ENCODE measurements at regions not wholly inside any gene's neighbourhood (a gene's known extent, or its start where the extent isn't known, plus 50 kb on each side); places are given as distances from the start of the nearest gene placed in this dataset.
A peak's percentile ranks its signal among the peaks of the same experiment; 100 is the strongest.

GRCh38 chr7:65307651-65308299 is 65.9 kb upstream of the ZNF92 start:
- no peak overlapping the region for H2BK15ac ChIP-seq (ENCODE audit: low read length)
- no peak overlapping the region for H3K4me2 ChIP-seq (ENCODE audit: insufficient read depth in 1 of 2, low read depth in 2 of 2, low read length in 2 of 2)
- POLR2A ChIA-PET (ENCODE audit: partially characterized antibody) = interaction anchor here (0.6 to 0.8 kb wide), 2 partner anchors 39 to 92 kb away, joined by 3 read pairs; no protein-coding TSS in a partner anchor
- TF ChIP-seq E2F6 (IDR thresholded peaks at IDR 0.05) = no peak

More at GRCh38 chr7:65307651-65308299, 65.9 kb upstream of the ZNF92 start:
- Histone ChIP-seq H3K4me3 (ENCODE audit: extremely low read depth in 1 of 4, insufficient read depth in 2 of 4, low read depth in 3 of 4, low read length in 4 of 4) (no peak overlapping the region), H3K27me3 (replicated peaks in 1 of 4; ENCODE audit: control insufficient read depth in 3 of 4, extremely low read depth in 1 of 4, insufficient read depth in 3 of 4, low read length in 3 of 4) (no peaks in the 10 kb centered on the region), H3K4ac (replicated peaks; ENCODE audit: insufficient read length, low read depth, low read length) (no peak overlapping the region), H2BK12ac (ENCODE audit: low read depth, low read length) (no peak overlapping the region), H2BK5ac (ENCODE audit: low read depth, low read length) (no peak overlapping the region), H3K79me2 (ENCODE audit: control insufficient read depth in 1 of 2, insufficient read depth in 2 of 2, low read length in 2 of 2) (no peaks in the 10 kb centered on the region), H3K9me3 (ENCODE audit: insufficient read depth in 2 of 2, low read depth in 1 of 2, low read length in 1 of 2) (no peaks in the 10 kb centered on the region), H2BK120ac (replicated peaks; ENCODE audit: low read depth, low read length) (no peak overlapping the region), H3K18ac (ENCODE audit: extremely low read depth, low read length) (no peak overlapping the region), H4K5ac (ENCODE audit: insufficient read length, low read depth, low read length) (no peak overlapping the region), H2BK20ac (ENCODE audit: low read length) (no peak overlapping the region), H3K56ac (replicated peaks; ENCODE audit: insufficient read length, low read depth, low read length) (no peak overlapping the region), H3K36me3 (ENCODE audit: control insufficient read depth in 2 of 4, insufficient read depth in 4 of 4, low read length in 3 of 4) (peaks cover 0 to 10% (median 0%) of the 10 kb centered on the region in 4 experiments; a peak in 4 of 8 replicates), H2AK5ac (ENCODE audit: low read depth, low read length) (no peak overlapping the region), H4K20me1 (replicated peaks in 1 of 2; ENCODE audit: control insufficient read depth in 1 of 2, insufficient read depth in 2 of 2, low read length in 2 of 2) (peaks cover 1 to 2% of the 10 kb centered on the region in 2 experiments), H3K9ac (replicated peaks in 1 of 4; ENCODE audit: extremely low read depth in 1 of 4, low read depth in 3 of 4, low read length in 3 of 4) (no peak overlapping the region), H4K8ac (ENCODE audit: extremely low read depth, insufficient read depth, low read length) (peak overlapping the region; percentile 69; the same call in 1 of the 2 replicates), H3K23me2 (ENCODE audit: low read depth, low read length) (no peaks in the 10 kb centered on the region), H3K27ac (ENCODE audit: low read depth, low read length) (no peak overlapping the region), H2AFZ (ENCODE audit: low read length) (no peak overlapping the region), H3K23ac (ENCODE audit: insufficient read length) (no peak overlapping the region), H3K14ac (ENCODE audit: insufficient read length) (no peak overlapping the region), H4K91ac (replicated peaks; ENCODE audit: insufficient read length, low read length) (no peak overlapping the region), H3K79me1 (ENCODE audit: low read depth, low read length) (no peaks in the 10 kb centered on the region), H3K4me1 (replicated peaks in 1 of 4; ENCODE audit: control insufficient read depth in 3 of 4, insufficient read depth in 4 of 4, low read length in 3 of 4) (no peaks in the 10 kb centered on the region)
- 56% methylated on average over 8 of the region's 8 CpGs; no CpG with 5 or more reads in 1 of the 2 experiments for WGBS, 2 experiments (ENCODE audit: extremely low coverage in 1 of 2, insufficient coverage in 1 of 2, insufficient read length in 1 of 2, insufficient replicate concordance in 2 of 2, low coverage in 1 of 2, low lambda C conversion rate in 2 of 2, missing lambda C conversion rate in 1 of 2)
- FAIRE-seq = peak; percentile 24
- CTCF ChIA-PET (ENCODE audit: partially characterized antibody) = interaction anchor here (0.6 to 3.6 kb wide), 26 partner anchors 8 to 1143 kb away, joined by 3 to 23 read pairs (median 4); no protein-coding TSS in a partner anchor
- DNase-seq (ENCODE audit: low read depth in 1 of 2, low spot score in 2 of 2) = peak; percentile 47 to 72
